ENCODE measurements at regions not wholly inside any gene's neighbourhood (a gene's known extent, or its start where the extent isn't known, plus 50 kb on each side); places are given as distances from the start of the nearest gene placed in this dataset.

DNA sequence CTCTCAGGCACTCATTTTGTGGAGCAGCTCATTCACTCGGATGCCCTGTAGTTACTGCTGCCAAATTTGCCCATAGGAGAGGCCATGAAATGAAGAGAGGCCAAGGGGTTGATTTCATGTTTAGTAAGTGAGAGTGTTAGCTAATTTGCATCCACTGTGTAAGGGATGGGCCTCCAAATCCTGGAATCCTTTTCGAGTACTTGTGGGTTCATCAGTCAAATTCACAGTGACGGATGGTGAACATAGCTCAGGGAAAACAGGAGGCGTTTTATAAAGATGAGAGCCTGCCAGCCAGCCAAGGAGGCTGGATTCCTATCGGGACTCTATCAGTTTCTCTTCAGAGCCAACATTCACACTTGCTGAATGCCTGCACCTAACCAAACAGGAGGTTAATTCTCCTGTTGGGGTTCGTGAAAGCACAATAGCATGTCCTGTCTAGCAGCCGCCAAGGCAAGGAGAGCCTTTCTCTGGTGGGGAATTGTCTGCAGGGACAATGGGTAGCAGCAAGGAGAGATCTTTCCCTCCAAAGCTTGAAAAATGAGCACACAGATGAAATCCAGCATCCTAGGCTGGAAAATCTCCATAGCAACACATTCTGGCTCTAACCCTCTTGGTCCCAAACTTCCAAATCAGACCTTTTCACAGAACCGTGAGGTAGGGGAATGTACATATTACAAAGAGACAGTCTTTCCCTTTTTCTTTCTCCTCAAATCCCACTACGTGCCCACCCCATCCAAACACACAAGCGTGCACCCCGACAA, 231.4 kb upstream of the ECI2 start:
- Histone ChIP-seq H3K4me2 (ENCODE audit: insufficient read depth, low read length) (no peak overlapping the region), H3K27me3 (ENCODE audit: control insufficient read depth in 2 of 2, insufficient read depth in 2 of 2, low read length in 2 of 2) (no peaks in the 10 kb centered on the region), H2AFZ (ENCODE audit: low read depth, low read length) (no peak overlapping the region), H3K9me3 (replicated peaks; ENCODE audit: control insufficient read depth, insufficient read depth, low read length) (no peaks in the 10 kb centered on the region), H3K9me1 (replicated peaks; ENCODE audit: control insufficient read depth, extremely low read depth, insufficient read depth, low read length) (no peaks in the 10 kb centered on the region), H3K9ac (replicated peaks; ENCODE audit: extremely low read depth, insufficient read depth, low read length) (no peak overlapping the region), H3K27ac (ENCODE audit: insufficient read depth, low read depth, low read length) (no peak overlapping the region), H3K4me3 (replicated peaks in 1 of 3; ENCODE audit: insufficient read depth in 1 of 3, low read depth in 1 of 3, low read length in 3 of 3) (no peak overlapping the region), H3K36me3 (ENCODE audit: control insufficient read depth in 2 of 2, extremely low read depth in 1 of 2, insufficient read depth in 2 of 2, low read length in 2 of 2) (no peaks in the 10 kb centered on the region), H3K4me1 (ENCODE audit: control insufficient read depth, extremely low read depth, insufficient read depth, low read length) (no peaks in the 10 kb centered on the region), H4K20me1 (replicated peaks; ENCODE audit: control insufficient read depth, extremely low read depth, insufficient read depth, low read length) (no peaks in the 10 kb centered on the region), H3K79me2 (ENCODE audit: control insufficient read depth, insufficient read depth, low read length) (no peaks in the 10 kb centered on the region)
- no TSS peak for BruUV-seq (replicated peaks)
- no peak for FAIRE-seq
- dilution Hi-C loops (cut with MboI; ENCODE audit: extremely low pct_ligation_motif_present, low sequenced_read_pairs) (no loop called here), intact Hi-C loops (cut with micrococcal nuclease) (no loop called here)
- TF ChIP-seq GATA2 (IDR thresholded peaks at IDR 0.05; ENCODE audit: insufficient read depth, insufficient read length, low read depth, low read length) (no peak), POLR2AphosphoS5 (IDR thresholded peaks at IDR 0.05; ENCODE audit: insufficient read depth, low read depth, low read length) (no peak), POLR2A (IDR thresholded peaks at IDR 0.05; ENCODE audit: low read depth, low read length) (no peak), EZH2 (IDR thresholded peaks at IDR 0.05; ENCODE audit: borderline replicate concordance, low read depth, low read length, severe bottlenecking) (no peak), JUN (IDR thresholded peaks at IDR 0.05; ENCODE audit: borderline replicate concordance, insufficient read depth, insufficient read length, low read depth) (no peak), MYC (IDR thresholded peaks at IDR 0.05; ENCODE audit: low read depth, low read length) (no peak), FOS (IDR thresholded peaks at IDR 0.05; ENCODE audit: borderline replicate concordance, insufficient read depth, low read length) (no peak)
- TF ChIP-seq, protein P1, sequence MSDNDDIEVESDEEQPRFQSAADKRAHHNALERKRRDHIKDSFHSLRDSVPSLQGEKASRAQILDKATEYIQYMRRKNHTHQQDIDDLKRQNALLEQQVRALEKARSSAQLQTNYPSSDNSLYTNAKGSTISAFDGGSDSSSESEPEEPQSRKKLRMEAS (IDR thresholded peaks at IDR 0.05; ENCODE audit: insufficient read depth, insufficient read length): no peak
- TF ChIP-seq, protein P2, sequence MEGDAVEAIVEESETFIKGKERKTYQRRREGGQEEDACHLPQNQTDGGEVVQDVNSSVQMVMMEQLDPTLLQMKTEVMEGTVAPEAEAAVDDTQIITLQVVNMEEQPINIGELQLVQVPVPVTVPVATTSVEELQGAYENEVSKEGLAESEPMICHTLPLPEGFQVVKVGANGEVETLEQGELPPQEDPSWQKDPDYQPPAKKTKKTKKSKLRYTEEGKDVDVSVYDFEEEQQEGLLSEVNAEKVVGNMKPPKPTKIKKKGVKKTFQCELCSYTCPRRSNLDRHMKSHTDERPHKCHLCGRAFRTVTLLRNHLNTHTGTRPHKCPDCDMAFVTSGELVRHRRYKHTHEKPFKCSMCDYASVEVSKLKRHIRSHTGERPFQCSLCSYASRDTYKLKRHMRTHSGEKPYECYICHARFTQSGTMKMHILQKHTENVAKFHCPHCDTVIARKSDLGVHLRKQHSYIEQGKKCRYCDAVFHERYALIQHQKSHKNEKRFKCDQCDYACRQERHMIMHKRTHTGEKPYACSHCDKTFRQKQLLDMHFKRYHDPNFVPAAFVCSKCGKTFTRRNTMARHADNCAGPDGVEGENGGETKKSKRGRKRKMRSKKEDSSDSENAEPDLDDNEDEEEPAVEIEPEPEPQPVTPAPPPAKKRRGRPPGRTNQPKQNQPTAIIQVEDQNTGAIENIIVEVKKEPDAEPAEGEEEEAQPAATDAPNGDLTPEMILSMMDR (IDR thresholded peaks at IDR 0.05; ENCODE audit: extremely low read depth in 1 of 2, insufficient read depth in 1 of 2, low read depth in 1 of 2, low read length in 2 of 2): no peak
- DNase-seq (ENCODE audit: low read depth, low spot score): no peak
- CTCF ChIA-PET: interaction anchor here (0.5 kb wide), 1 partner anchor 349 kb away, joined by 3 read pairs; no protein-coding TSS in a partner anchor
- POLR2A ChIA-PET: no interaction called here
